B cell (primary cell): ENCODE measurements at regions not wholly inside any gene's neighbourhood (a gene's known extent, or its start where the extent isn't known, plus 50 kb on each side); places are given as distances from the start of the nearest gene placed in this dataset.

Source experiments
- CTCF ChIP-seq: fragments of 200-600 bp; IDR thresholded peaks from one replicate; pipeline ENCODE4 v1.8.0; 2022; ENCODE audit warnings: antibody characterized with exemption, mild to moderate bottlenecking
- EZH2 ChIP-seq: IDR thresholded peaks from 2 replicates; pipeline ENCODE4 v1.6.1; 2012; ENCODE audit warnings: borderline replicate concordance, low read depth, mild to moderate bottlenecking, moderate library complexity, low read length; ENCODE audit not compliant: insufficient read depth, poor library complexity, severe bottlenecking

GRCh38 chr6:126258150-126258549 lies 81.8 kb upstream of the CENPW start:
- TF ChIP-seq EZH2 (no peak), CTCF (no peak)
